Vagina (tissue), 2 donors: ENCODE measurements at regions not wholly inside any gene's neighbourhood (a gene's known extent, or its start where the extent isn't known, plus 50 kb on each side); places are given as distances from the start of the nearest gene placed in this dataset.

Experiments used
- DNase-seq, 2 donors: peaks; one replicate each; pipeline ENCODE4 v3.0.0-alpha.2; 2017; ENCODE audit errors: extremely low spot score in 2 of 2
- H3K27ac ChIP-seq: fragments of 200-600 bp; sonication (generic); one replicate; pipeline ENCODE4 v1.5.1; 2019
- H3K27me3 ChIP-seq: fragments of 200-600 bp; sonication (generic); one replicate; pipeline ENCODE4 v1.5.1; 2019
- H3K36me3 ChIP-seq, 2 donors: fragments of 200-600 bp; sonication (generic); one replicate each; pipeline ENCODE4 v1.5.1; 2017 to 2019
- H3K4me1 ChIP-seq: fragments of 200-600 bp; sonication (generic); one replicate; pipeline ENCODE4 v1.5.1; 2019
- H3K4me3 ChIP-seq, 2 donors: fragments of 200-600 bp; sonication (generic); 1 replicate in 1 of 2; 2 replicates in 1 of 2; pipeline ENCODE4 v1.5.1; 2016 to 2019
- H3K9me3 ChIP-seq: fragments of 200-600 bp; sonication (generic); one replicate; pipeline ENCODE4 v1.5.1; 2019
- POLR2A ChIP-seq, 2 donors: fragments of 450-650 bp; IDR thresholded peaks; one replicate each; pipeline ENCODE4 v1.6.1; 2017; ENCODE audit warnings: antibody characterized with exemption in 2 of 2, mild to moderate bottlenecking in 2 of 2, moderate library complexity in 2 of 2
- POLR2AphosphoS5 ChIP-seq, 2 donors: sonication (generic); formaldehyde crosslinking; IDR thresholded peaks; one replicate each; pipeline ENCODE4 v1.9.0; 2017; ENCODE audit warnings: antibody characterized with exemption in 2 of 2, mild to moderate bottlenecking in 2 of 2, low read depth in 1 of 2; ENCODE audit not compliant: insufficient read depth in 1 of 2
- intact Hi-C: fragments of 100-400 bp; cut with DNase I; formaldehyde crosslinking; loops from one replicate; pipeline ENCODE4 v1.15.1; 2023
- TF ChIP-seq, protein P1 (sequence below), 3 experiments: fragments of 450-650 bp in 2 of 3; fragments of 200-600 bp in 1 of 3; sonication (generic) in 1 of 3; IDR thresholded peaks; one replicate each; pipeline ENCODE4 v1.5.1; 2017 to 2019; ENCODE audit warnings: antibody characterized with exemption in 3 of 3, mild to moderate bottlenecking in 2 of 3, moderate library complexity in 2 of 3

DNA sequence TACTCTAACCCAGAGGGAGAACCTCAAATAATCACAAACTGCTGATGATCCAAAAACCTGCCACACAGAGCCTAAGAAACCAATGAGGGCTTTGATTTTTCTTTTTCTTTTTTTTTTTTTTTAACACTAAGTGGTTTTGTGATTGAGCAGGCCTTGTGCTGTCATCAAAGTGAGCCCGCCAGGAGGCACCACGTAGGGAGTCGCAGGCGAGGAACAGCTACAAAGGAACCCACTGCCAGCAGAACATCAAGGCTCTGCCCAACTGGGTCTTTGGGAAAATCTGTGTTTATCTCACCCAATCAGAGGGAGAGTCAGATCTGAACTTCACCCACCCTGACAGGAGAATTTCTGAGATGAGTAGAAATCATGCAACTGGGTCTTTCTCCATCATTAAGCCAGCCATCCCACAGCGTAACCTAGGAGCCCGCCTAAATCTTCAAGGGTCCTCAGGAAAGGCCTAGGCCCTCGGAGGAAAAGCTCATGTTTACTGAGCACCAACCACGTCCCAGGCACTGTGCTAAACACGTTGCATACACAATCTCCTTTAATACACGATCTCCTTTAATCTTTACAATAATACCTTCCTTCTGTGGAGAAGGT lies 126.9 kb upstream of the FSTL4 start:
- peak in 1 of 2 donors; percentile 55 for DNase-seq
- intact Hi-C loops: no loop called here
- no peaks in the 10 kb centered on the region for H3K4me1 ChIP-seq
- TF ChIP-seq, protein P1, sequence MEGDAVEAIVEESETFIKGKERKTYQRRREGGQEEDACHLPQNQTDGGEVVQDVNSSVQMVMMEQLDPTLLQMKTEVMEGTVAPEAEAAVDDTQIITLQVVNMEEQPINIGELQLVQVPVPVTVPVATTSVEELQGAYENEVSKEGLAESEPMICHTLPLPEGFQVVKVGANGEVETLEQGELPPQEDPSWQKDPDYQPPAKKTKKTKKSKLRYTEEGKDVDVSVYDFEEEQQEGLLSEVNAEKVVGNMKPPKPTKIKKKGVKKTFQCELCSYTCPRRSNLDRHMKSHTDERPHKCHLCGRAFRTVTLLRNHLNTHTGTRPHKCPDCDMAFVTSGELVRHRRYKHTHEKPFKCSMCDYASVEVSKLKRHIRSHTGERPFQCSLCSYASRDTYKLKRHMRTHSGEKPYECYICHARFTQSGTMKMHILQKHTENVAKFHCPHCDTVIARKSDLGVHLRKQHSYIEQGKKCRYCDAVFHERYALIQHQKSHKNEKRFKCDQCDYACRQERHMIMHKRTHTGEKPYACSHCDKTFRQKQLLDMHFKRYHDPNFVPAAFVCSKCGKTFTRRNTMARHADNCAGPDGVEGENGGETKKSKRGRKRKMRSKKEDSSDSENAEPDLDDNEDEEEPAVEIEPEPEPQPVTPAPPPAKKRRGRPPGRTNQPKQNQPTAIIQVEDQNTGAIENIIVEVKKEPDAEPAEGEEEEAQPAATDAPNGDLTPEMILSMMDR (IDR thresholded peaks at IDR 0.05): no peak
- TF ChIP-seq POLR2A (IDR thresholded peaks at IDR 0.05) (no peak), POLR2AphosphoS5 (IDR thresholded peaks at IDR 0.05; ENCODE audit: insufficient read depth in 1 of 2, low read depth in 1 of 2) (no peak)
- no peaks in the 10 kb centered on the region for H3K27me3 ChIP-seq
- H3K4me3 ChIP-seq: no peak overlapping the region
- no peak overlapping the region for H3K27ac ChIP-seq
- no peaks in the 10 kb centered on the region for H3K9me3 ChIP-seq
- no peaks in the 10 kb centered on the region for H3K36me3 ChIP-seq

DNA sequence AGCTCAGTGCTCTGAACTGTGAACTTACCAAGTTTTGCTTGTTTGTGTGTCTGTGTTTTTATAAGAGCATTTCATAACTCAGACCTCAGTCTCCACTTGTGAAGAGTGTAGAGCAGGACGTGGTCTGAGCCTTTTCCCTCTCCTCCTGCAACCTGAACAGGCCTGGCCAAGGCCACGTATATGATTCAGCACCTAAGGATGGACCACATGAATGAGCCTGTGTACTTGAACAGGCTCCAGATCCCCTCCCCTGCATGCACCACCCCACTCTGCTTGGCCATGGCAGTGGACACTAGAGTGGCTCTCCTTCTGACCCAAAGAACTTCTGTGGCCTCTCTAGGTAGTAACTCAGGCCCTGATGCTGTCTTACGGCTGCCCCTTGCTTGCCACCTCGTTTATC lies 125.9 kb upstream of the FSTL4 start:
- TF ChIP-seq, protein P1 (IDR thresholded peaks at IDR 0.05): no peak
- TF ChIP-seq POLR2A (IDR thresholded peaks at IDR 0.05): no peak
- no peak for TF ChIP-seq POLR2AphosphoS5 (IDR thresholded peaks at IDR 0.05; ENCODE audit: insufficient read depth in 1 of 2, low read depth in 1 of 2)
- intact Hi-C loops: no loop called here
- H3K27ac ChIP-seq: no peak overlapping the region
- no peaks in the 10 kb centered on the region for H3K9me3 ChIP-seq
- H3K27me3 ChIP-seq: no peaks in the 10 kb centered on the region
- H3K4me3 ChIP-seq: no peak overlapping the region
- no peaks in the 10 kb centered on the region for H3K4me1 ChIP-seq
- DNase-seq: peak in 1 of 2 donors; percentile 58
- H3K36me3 ChIP-seq: no peaks in the 10 kb centered on the region

DNA sequence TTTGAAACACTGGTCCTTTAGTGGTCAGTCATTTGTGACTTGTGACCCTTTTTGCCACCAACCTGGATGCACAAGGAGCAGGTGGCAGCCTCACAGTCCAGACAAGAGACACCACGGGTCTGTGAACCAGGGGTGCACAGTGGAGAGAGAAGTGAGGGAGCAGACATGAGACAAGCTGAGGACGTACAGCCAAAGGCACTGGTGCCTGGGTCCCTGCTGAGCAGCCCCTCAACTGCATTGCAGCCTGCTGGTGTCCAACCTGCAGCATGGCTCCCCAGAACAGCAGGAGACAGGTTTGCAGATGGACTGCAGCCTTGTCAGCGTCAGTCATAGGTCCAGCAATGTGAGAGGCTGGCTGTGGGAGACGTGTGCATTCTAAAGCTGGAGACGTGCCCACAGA lies 124.2 kb upstream of the FSTL4 start:
- H3K27ac ChIP-seq: no peak overlapping the region
- H3K27me3 ChIP-seq: no peaks in the 10 kb centered on the region
- intact Hi-C loops: no loop called here
- no peaks in the 10 kb centered on the region for H3K4me1 ChIP-seq
- no peaks in the 10 kb centered on the region for H3K36me3 ChIP-seq
- H3K9me3 ChIP-seq: no peaks in the 10 kb centered on the region
- DNase-seq: peak in 1 of 2 donors; percentile 49
- no peak for TF ChIP-seq POLR2AphosphoS5 (IDR thresholded peaks at IDR 0.05; ENCODE audit: insufficient read depth in 1 of 2, low read depth in 1 of 2)
- TF ChIP-seq, protein P1 (IDR thresholded peaks at IDR 0.05): no peak
- TF ChIP-seq POLR2A (IDR thresholded peaks at IDR 0.05): no peak
- no peak overlapping the region for H3K4me3 ChIP-seq

DNA sequence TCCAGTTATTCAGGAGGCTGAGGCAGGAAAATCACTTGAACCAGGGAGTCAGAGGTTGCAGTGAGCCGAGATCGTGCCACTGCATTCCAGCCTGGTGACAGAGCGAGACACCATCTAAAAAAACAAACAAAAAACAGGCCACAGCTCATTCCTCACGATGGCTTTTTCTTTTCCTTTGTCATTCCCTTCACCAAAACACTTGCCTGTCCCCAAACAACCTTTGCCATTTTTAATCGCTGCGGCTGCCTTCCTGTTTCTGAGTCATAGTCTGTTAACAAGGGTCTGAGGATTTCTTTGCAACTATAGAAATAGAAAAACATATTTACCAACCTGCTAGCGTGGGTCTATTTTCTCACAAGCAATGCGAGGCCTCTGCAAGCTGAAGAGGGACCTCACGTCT lies 123.0 kb upstream of the FSTL4 start:
- H3K4me3 ChIP-seq: no peak overlapping the region
- H3K27ac ChIP-seq: no peak overlapping the region
- no peak for DNase-seq
- TF ChIP-seq POLR2A (IDR thresholded peaks at IDR 0.05) (no peak), POLR2AphosphoS5 (IDR thresholded peaks at IDR 0.05; ENCODE audit: insufficient read depth in 1 of 2, low read depth in 1 of 2) (no peak)
- TF ChIP-seq, protein P1 (IDR thresholded peaks at IDR 0.05): no peak
- no peaks in the 10 kb centered on the region for H3K9me3 ChIP-seq
- H3K27me3 ChIP-seq: no peaks in the 10 kb centered on the region
- no peaks in the 10 kb centered on the region for H3K36me3 ChIP-seq
- no peaks in the 10 kb centered on the region for H3K4me1 ChIP-seq
- intact Hi-C loops: no loop called here

DNA sequence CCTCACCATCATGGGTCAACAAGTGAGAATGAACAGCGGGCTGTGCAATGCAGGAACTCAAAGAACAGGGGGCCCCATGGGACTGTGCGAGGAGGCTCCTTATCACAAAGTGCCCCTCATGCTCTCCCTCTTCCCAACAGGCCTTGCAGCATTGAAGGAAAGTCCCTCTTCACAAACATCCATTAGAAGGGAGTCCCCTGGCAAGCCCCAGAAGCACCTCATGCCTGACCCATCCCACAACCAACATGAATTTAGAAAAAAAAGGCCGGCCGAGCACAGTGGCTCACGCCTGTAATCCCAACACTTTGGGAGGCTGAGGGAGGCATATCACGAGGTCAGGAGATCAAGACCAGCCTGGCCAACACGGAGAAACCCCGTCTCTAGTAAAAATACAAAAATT lies 122.6 kb upstream of the FSTL4 start:
- H3K36me3 ChIP-seq: no peaks in the 10 kb centered on the region
- TF ChIP-seq, protein P1 (IDR thresholded peaks at IDR 0.05): no peak
- no peaks in the 10 kb centered on the region for H3K27me3 ChIP-seq
- no peaks in the 10 kb centered on the region for H3K4me1 ChIP-seq
- no peak overlapping the region for H3K27ac ChIP-seq
- H3K9me3 ChIP-seq: no peaks in the 10 kb centered on the region
- DNase-seq: peak in 1 of 2 donors; percentile 67
- no peak overlapping the region for H3K4me3 ChIP-seq
- intact Hi-C loops: no loop called here
